Ectodermal cell (in vitro differentiated cells): ENCODE measurements at regions not wholly inside any gene's neighbourhood (a gene's known extent, or its start where the extent isn't known, plus 50 kb on each side); places are given as distances from the start of the nearest gene placed in this dataset.

ENCODE experiments used
- H3K27ac ChIP-seq: 2 replicates; pipeline ENCODE4 v1.7.0; 2013; ENCODE audit warnings: mild to moderate bottlenecking, low read depth, low read length; ENCODE audit not compliant: insufficient read depth, poor library complexity, severe bottlenecking
- H3K27me3 ChIP-seq: 2 replicates; pipeline ENCODE4 v1.7.0; 2013; ENCODE audit warnings: mild to moderate bottlenecking, low read length; ENCODE audit not compliant: insufficient read depth, control insufficient read depth, poor library complexity, severe bottlenecking
- H3K36me3 ChIP-seq: one replicate; pipeline ENCODE4 v1.7.0; 2013; ENCODE audit warnings: low read length; ENCODE audit not compliant: control insufficient read depth, insufficient read depth
- H3K4me1 ChIP-seq: one replicate; pipeline ENCODE4 v1.7.0; 2013; ENCODE audit warnings: low read length; ENCODE audit not compliant: control insufficient read depth, insufficient read depth
- H3K4me3 ChIP-seq: 2 replicates; pipeline ENCODE4 v1.7.0; 2013; ENCODE audit warnings: low read depth, low read length, control low read depth; ENCODE audit not compliant: insufficient read depth
- H3K9me3 ChIP-seq: 2 replicates; pipeline ENCODE4 v1.7.0; 2013; ENCODE audit warnings: mild to moderate bottlenecking, low read length, moderate library complexity; ENCODE audit not compliant: control insufficient read depth
- WGBS, 2 experiments: methylation state at CpG; one replicate each; pipeline ENCODE4 v1.1.7; 2013; ENCODE audit warnings: missing lambda C conversion rate in 2 of 2; 5-methylcytosine and 5-hydroxymethylcytosine counted together

DNA sequence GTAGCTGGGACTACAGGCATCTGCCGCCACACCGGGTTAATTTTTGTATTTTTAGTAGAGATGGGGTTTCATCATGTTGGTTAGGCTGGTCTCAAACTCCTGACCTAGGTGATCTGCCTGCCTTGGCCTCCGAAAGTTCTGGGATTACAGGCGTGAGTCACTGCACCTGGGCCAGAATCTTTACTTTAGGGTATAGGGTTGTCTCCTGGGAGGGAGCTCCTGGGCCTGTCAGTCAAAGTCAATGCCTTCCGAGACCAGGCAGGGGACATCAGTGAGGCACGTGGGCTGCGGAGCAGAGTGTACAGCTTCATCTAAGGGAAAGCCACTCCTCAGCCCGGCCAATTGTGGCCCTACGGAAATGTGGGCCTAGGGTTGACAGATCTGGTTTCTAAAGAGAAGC is 108.6 kb downstream of the FGF18 start:
- Histone ChIP-seq H3K27ac (no peak overlapping the region), H3K4me1 (no peaks in the 10 kb centered on the region), H3K36me3 (no peaks in the 10 kb centered on the region), H3K27me3 (no peaks in the 10 kb centered on the region), H3K9me3 (no peaks in the 10 kb centered on the region), H3K4me3 (no peak overlapping the region)
- 91 to 94% methylated on average over 9 of the region's 9 CpGs for WGBS, 2 experiments

DNA sequence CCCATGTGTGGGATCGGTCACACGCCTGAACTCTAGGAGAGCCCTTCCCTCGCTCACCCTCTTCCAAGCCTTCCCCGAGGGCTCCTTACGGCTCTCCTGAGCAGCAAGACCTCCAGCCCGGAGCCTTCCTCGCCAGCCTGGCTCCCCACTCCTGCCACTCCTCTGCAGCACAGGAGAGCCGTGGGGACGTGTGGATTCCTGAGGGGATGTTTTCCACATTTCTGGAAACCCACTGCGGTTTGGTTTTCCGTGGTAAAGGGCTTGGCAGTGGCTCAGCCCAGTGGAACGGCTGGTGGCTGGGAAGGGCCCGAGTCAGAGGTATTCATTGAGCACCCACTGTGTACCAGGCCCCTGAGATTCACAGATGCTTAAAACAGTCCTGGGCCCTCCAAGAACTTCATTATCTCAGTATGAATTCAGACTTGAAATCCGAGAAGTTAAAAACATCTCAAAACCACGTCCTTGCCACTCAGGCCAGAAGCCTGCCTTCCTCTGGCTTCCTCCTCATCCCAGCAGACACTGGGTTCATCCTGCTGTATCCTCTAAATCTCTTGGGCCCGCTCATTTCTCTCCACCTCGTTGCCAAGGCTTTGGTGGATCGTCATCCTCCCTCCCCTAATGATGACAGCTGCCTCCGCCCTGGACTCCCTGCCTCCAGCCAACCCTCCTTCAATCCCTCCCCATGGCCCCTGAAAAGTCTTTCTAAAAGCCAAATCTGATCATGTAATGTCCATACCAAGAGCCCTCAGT is 109.6 kb downstream of the FGF18 start:
- Histone ChIP-seq H3K4me3 (no peak overlapping the region), H3K9me3 (no peaks in the 10 kb centered on the region), H3K27me3 (no peaks in the 10 kb centered on the region), H3K36me3 (no peaks in the 10 kb centered on the region), H3K27ac (no peak overlapping the region), H3K4me1 (no peaks in the 10 kb centered on the region)
- 86 to 89% methylated on average over 19 of the region's 19 CpGs for WGBS, 2 experiments

DNA sequence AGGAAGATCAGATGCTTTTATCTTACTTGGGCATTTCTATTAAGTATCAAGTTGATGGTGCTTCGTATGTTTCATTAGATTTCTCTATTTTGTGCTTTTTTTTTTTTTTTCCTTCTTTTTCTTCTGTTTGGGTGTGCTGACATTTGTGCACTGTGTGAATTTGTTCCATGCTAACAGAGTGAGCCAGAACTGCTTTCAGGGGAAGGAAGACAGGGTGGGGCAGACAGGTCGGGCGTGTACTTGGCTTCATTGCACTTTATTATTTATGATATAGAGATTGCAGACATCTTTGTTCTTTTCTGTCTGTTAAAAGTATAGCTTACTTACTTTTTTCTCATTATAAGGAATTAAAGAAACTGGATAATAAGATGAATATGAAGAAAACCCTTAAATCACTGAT is 112.2 kb downstream of the FGF18 start:
- Histone ChIP-seq H3K9me3 (no peaks in the 10 kb centered on the region), H3K27me3 (no peaks in the 10 kb centered on the region), H3K36me3 (no peaks in the 10 kb centered on the region), H3K4me1 (peaks cover 8% of the 10 kb centered on the region), H3K4me3 (no peak overlapping the region), H3K27ac (no peak overlapping the region)
- 74 to 80% methylated on average over 1 to 3 of the region's 3 CpGs for WGBS, 2 experiments

DNA sequence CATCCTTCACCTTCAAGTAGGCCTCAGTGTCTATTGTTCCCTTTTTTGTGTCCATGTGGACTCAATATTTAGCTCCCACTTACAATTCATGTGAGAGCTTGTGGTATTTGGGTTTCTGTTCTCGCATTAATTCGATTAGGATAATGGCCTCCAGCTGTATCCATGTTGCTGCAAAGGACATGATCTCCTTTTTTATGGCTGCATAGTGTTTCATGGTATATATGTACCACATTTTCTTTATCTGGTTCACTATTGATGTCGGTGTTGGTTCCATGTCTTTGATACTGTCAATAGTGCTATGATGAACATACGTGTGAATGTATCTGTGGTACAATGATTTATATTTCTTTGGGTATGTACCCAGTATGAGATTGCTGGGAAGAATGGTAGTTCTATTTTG is 113.7 kb downstream of the FGF18 start:
- Histone ChIP-seq H3K4me3 (no peak overlapping the region), H3K9me3 (no peaks in the 10 kb centered on the region), H3K36me3 (no peaks in the 10 kb centered on the region), H3K27me3 (no peaks in the 10 kb centered on the region), H3K4me1 (peaks cover 8% of the 10 kb centered on the region), H3K27ac (no peak overlapping the region)
- WGBS, 2 experiments: 94 to 97% methylated on average over 4 of the region's 4 CpGs

DNA sequence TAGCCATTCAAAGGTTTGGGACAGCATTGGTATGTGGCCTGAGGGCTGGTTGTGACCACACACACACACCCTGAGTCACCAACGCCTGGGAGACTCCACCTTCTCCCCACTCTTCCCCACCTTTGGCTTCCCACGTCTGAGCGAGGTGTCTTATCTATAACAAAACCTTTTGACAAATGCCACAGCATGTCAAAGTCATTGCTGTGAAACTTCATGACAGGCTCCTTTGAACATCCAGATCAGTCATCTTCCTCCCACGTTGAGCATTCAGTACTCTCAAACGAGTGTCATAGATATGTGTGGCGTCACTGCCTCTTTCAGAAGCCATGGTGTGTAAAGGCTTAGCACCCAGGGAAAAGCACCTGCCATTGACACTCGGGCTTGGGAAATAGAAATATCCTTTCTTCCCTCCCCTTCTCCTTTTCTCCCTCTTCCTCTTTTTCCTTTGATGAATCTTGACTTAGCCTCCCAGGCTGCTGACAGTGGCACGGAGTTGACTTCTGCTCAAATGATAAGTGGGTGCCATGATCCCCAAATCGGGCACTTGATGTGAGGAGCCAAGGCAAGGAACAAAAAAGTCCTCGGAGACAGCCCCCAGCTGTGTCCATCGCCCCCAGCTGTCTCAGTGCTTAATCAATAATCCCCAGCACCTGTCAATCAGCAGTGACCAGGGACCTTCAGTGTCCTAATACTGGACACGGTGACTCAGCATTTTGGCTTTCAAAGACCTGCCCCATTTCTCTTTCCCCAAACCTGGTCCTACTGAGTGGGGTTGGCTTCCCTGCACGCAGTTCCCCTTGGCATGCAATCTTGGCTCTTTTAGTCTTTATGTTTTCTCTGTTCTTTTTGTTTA is 114.8 kb downstream of the FGF18 start:
- 78 to 79% methylated on average over 13 of the region's 13 CpGs for WGBS, 2 experiments
- H3K27ac ChIP-seq: no peak overlapping the region
- H3K4me3 ChIP-seq: no peak overlapping the region

DNA sequence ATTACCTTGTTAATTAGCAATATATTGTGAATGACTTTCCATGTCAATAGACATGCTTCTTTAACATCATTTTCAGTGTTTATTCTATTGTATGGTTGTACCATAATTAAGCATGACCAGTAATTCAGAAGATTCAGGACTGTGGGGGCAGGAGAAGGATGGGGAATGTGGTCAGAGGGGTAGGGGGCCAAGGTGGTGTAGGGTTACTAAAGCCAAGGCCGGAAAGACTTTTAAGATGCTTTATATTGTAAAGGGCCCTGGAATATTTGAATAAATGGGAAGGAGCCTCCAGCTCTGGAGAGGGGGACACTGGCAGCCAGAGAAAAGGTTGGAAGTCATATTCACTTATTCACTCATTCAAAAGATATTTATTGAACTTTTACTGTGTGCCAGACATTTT is 115.7 kb downstream of the FGF18 start:
- H3K9me3 ChIP-seq: no peaks in the 10 kb centered on the region
- peaks cover 8% of the 10 kb centered on the region for H3K4me1 ChIP-seq
- H3K27ac ChIP-seq: no peak overlapping the region
- H3K36me3 ChIP-seq: no peaks in the 10 kb centered on the region
- no peak overlapping the region for H3K4me3 ChIP-seq
- WGBS, 2 experiments: 49 to 57% methylated on average over 1 of the region's 1 CpG
- H3K27me3 ChIP-seq: no peaks in the 10 kb centered on the region

More for the DNA sequence above, 114.8 kb downstream of the FGF18 start:
- Histone ChIP-seq H3K4me1 (peaks cover 8% of the 10 kb centered on the region), H3K27me3 (no peaks in the 10 kb centered on the region), H3K9me3 (no peaks in the 10 kb centered on the region), H3K36me3 (no peaks in the 10 kb centered on the region)

DNA sequence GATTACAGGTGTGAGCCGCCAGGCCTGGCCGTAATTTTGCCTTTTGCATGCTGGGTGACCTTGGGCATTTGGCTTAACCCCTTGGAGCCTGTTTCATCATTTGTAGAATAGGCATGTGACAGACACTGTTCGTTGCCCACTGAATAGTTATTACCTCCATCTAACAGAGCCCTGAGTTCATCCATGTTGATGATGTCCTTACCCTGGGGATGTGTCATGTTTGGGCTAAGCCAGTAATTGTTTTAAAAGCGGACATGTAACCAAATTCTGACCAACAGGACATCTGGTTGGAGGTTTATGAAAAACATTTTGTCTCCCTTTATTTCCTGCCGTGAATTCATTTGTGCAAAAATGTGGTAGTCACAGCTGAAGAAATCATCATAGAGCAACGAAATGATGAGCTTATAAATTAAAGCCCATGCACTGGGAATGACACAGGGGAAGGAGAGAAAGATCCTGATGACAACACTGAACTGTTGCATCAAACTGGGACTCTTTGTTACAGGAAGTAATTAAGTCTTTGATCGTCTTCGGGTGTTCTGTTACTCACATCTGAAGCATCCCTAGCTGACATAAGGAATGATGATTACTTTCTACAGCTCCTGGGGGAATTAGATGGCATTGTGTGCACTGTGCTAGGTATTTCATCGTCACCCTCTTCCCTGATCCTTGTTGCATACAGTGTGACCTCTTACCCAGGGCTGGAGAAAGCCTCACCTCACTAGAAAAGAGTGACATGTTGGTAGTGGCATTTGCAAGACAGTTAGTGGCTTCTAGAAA is 117.8 kb downstream of the FGF18 start:
- Histone ChIP-seq H3K4me1 (peaks cover 8% of the 10 kb centered on the region), H3K36me3 (no peaks in the 10 kb centered on the region), H3K27me3 (no peaks in the 10 kb centered on the region), H3K9me3 (no peaks in the 10 kb centered on the region), H3K27ac (no peak overlapping the region), H3K4me3 (no peak overlapping the region)
- 89 to 90% methylated on average over 9 of the region's 9 CpGs for WGBS, 2 experiments

DNA sequence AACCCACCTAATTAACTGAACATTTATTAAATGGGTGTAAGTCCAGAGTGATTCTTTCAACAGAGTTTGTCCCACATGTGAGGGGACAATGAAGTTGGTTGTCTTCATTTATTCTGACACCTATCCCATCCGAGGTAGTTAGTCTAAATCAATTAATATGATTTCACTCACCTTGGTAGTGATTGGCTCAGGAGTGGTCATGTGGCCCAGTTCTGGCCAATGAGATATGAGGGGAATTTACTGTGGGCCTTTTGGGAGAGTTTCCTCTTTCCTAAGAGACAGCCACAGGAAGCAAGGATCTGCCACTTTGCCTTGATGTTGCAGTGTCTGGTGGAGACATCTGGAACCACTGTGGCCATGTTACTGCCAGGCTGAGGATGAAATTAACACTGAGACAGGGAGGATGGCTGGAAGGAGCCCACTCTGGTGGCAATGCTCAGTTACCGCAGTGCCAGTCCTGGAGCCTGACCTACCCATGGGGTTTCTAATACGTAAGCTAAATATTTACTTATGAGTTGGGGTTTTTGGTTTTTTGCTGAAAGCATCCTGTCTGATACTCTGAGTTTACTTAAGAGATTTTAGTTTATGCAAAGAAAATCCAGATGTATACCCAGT is 118.6 kb downstream of the FGF18 start:
- Histone ChIP-seq H3K4me3 (no peak overlapping the region), H3K9me3 (no peaks in the 10 kb centered on the region), H3K36me3 (no peaks in the 10 kb centered on the region), H3K27me3 (no peaks in the 10 kb centered on the region), H3K27ac (no peak overlapping the region), H3K4me1 (peaks cover 8% of the 10 kb centered on the region)
- 92 to 98% methylated on average over 2 to 3 of the region's 3 CpGs for WGBS, 2 experiments

DNA sequence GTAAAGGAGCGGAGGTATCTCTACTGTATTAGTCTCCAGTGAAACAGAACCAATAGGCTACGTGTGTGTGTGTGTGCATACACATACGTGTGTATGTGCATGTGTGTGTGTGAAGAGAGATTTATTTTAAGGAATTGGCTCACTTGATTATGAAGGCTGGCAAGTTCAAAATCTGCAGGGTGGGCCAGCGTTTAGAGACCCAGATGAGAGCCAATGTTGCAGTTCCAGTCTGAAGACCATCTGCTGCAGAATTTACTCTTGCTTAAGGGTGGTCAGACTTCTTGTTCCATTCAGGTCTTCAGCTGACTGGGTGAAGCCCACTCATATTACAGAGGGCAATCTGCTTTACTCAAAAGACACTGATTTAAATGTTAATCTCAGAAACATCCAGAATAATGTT is 119.2 kb downstream of the FGF18 start:
- 68 to 73% methylated on average over 4 of the region's 4 CpGs for WGBS, 2 experiments
- Histone ChIP-seq H3K4me3 (no peak overlapping the region), H3K36me3 (no peaks in the 10 kb centered on the region), H3K27ac (no peak overlapping the region), H3K27me3 (no peaks in the 10 kb centered on the region), H3K4me1 (peaks cover 8% of the 10 kb centered on the region), H3K9me3 (no peaks in the 10 kb centered on the region)
